Endothelial cell of umbilical vein (primary cell): ENCODE measurements at regions not wholly inside any gene's neighbourhood (a gene's known extent, or its start where the extent isn't known, plus 50 kb on each side); places are given as distances from the start of the nearest gene placed in this dataset.

Source experiments
- EZH2 ChIP-seq: IDR thresholded peaks from 2 replicates; pipeline ENCODE4 v1.6.1; 2012; ENCODE audit warnings: borderline replicate concordance, low read depth, mild to moderate bottlenecking, moderate library complexity, low read length, inconsistent platforms; ENCODE audit not compliant: severe bottlenecking
- FOS ChIP-seq: IDR thresholded peaks from 2 replicates; pipeline ENCODE4 v1.6.1; 2011; ENCODE audit warnings: mild to moderate bottlenecking, low read length, moderate library complexity, borderline replicate concordance; ENCODE audit not compliant: insufficient read depth
- POLR2A ChIP-seq: IDR thresholded peaks from 2 replicates; pipeline ENCODE4 v1.6.1; 2012; ENCODE audit warnings: low read depth, mild to moderate bottlenecking, control low read depth, low read length
- POLR2AphosphoS5 ChIP-seq: IDR thresholded peaks from 2 replicates; pipeline ENCODE4 v1.6.1; 2012; ENCODE audit warnings: low read depth, mild to moderate bottlenecking, control low read depth, low read length, moderate library complexity; ENCODE audit not compliant: insufficient read depth
- TF ChIP-seq, protein P1 (sequence below), 2 donors: IDR thresholded peaks; 1 replicate in 1 of 2; 2 replicates in 1 of 2; pipeline ENCODE4 v1.5.1; 2011; ENCODE audit warnings: low read length in 2 of 2, mild to moderate bottlenecking in 2 of 2, moderate library complexity in 2 of 2, control low read depth in 1 of 2, inconsistent platforms in 1 of 2, low read depth in 1 of 2; ENCODE audit not compliant: insufficient read depth in 1 of 2; ENCODE audit errors: extremely low read depth in 1 of 2
- TF ChIP-seq, protein P2 (sequence below): IDR thresholded peaks from 2 replicates; pipeline ENCODE4 v1.6.1; 2011; ENCODE audit not compliant: insufficient read depth, insufficient read length

GRCh38 chr3:139811331-139811730 is 123.7 kb upstream of the CLSTN2 start:
- TF ChIP-seq, protein P1, sequence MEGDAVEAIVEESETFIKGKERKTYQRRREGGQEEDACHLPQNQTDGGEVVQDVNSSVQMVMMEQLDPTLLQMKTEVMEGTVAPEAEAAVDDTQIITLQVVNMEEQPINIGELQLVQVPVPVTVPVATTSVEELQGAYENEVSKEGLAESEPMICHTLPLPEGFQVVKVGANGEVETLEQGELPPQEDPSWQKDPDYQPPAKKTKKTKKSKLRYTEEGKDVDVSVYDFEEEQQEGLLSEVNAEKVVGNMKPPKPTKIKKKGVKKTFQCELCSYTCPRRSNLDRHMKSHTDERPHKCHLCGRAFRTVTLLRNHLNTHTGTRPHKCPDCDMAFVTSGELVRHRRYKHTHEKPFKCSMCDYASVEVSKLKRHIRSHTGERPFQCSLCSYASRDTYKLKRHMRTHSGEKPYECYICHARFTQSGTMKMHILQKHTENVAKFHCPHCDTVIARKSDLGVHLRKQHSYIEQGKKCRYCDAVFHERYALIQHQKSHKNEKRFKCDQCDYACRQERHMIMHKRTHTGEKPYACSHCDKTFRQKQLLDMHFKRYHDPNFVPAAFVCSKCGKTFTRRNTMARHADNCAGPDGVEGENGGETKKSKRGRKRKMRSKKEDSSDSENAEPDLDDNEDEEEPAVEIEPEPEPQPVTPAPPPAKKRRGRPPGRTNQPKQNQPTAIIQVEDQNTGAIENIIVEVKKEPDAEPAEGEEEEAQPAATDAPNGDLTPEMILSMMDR (IDR thresholded peaks at IDR 0.05; ENCODE audit: extremely low read depth in 1 of 2, insufficient read depth in 1 of 2, low read depth in 1 of 2, low read length in 2 of 2): no peak
- TF ChIP-seq EZH2 (no peak), POLR2A (no peak), FOS (no peak), POLR2AphosphoS5 (no peak)
- TF ChIP-seq, protein P2, sequence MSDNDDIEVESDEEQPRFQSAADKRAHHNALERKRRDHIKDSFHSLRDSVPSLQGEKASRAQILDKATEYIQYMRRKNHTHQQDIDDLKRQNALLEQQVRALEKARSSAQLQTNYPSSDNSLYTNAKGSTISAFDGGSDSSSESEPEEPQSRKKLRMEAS: no peak
